Neuron (in vitro differentiated cells): ENCODE measurements at regions not wholly inside any gene's neighbourhood (a gene's known extent, or its start where the extent isn't known, plus 50 kb on each side); places are given as distances from the start of the nearest gene placed in this dataset.
"Not testable (repeated sequence)": the region's sequence is repeated elsewhere in the genome, so short reads cannot be mapped to it uniquely, and the experiment has no call there.

ENCODE experiments used
- H2AFZ ChIP-seq: one replicate; pipeline ENCODE4 v1.6.1; 2013; ENCODE audit warnings: low read depth, mild to moderate bottlenecking, inconsistent platforms, low read length, moderate library complexity
- H3K27me3 ChIP-seq: one replicate; pipeline ENCODE4 v1.6.1; 2013; ENCODE audit warnings: low read length; ENCODE audit not compliant: insufficient read depth
- H3K36me3 ChIP-seq: one replicate; pipeline ENCODE4 v1.6.1; 2013; ENCODE audit warnings: low read length; ENCODE audit not compliant: insufficient read depth
- H3K4me1 ChIP-seq: one replicate; pipeline ENCODE4 v1.6.1; 2013; ENCODE audit warnings: low read length; ENCODE audit not compliant: insufficient read depth
- H3K4me3 ChIP-seq: 2 replicates; pipeline ENCODE4 v1.5.1; 2013; ENCODE audit warnings: mild to moderate bottlenecking, low read length, moderate library complexity
- H3K9me3 ChIP-seq: one replicate; pipeline ENCODE4 v1.6.1; 2013; ENCODE audit warnings: low read length

DNA sequence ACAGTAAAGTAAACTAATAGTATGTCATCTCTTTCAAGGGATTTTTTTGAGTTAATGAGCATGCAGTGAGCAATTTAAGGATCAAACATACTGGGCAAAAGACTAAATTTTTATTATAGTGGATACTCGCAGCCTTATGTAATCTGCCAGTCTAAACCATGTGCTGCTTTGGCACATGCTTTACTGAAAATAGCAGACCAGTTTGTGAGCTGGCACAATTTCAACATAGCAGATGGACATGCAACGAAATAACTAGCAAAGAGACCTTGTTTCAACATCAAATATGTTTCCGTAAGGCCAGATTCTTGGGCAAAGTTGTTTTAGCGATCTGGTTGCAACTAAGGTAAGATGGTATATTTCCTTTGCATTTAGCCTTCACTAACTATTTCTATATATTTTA, 807.3 kb downstream of the NR4A2 start:
- H3K4me3 ChIP-seq = no peak overlapping the region
- H3K9me3 ChIP-seq = no peaks in the 10 kb centered on the region
- H3K4me1 ChIP-seq = no peaks in the 10 kb centered on the region
- no peaks in the 10 kb centered on the region for H3K27me3 ChIP-seq
- H3K36me3 ChIP-seq = no peaks in the 10 kb centered on the region
- no peak overlapping the region for H2AFZ ChIP-seq

DNA sequence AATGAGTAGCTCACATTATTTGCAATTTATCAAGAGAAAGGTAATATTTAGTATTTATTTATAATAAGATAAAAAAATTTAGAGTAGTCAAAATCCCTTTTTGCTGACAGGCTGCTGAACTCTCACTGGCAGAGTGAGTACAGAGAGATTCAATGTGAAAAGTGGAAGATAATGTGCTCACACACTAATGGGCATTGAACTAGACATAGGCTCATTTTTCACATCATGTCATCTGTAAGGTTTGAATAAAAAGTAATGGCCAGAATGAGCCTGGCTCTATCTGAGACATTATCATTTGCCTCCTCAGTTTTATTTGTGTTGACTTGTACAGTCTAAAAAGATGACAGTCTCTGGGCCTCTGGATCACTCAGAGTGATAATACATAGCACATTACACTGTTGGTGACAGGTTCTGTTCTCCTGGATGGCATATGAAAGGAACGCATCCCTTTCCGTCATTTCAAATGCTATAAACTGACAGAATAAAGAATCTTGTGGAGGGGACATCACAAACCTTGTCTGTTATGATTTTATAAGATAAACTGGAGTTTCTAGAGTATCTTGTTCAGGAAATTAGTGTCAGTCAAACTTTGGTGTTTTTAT, 812.9 kb downstream of the NR4A2 start:
- Histone ChIP-seq H3K4me3 (no peak overlapping the region), H3K9me3 (no peaks in the 10 kb centered on the region), H3K36me3 (no peaks in the 10 kb centered on the region), H2AFZ (no peak overlapping the region), H3K27me3 (no peaks in the 10 kb centered on the region), H3K4me1 (no peaks in the 10 kb centered on the region)

DNA sequence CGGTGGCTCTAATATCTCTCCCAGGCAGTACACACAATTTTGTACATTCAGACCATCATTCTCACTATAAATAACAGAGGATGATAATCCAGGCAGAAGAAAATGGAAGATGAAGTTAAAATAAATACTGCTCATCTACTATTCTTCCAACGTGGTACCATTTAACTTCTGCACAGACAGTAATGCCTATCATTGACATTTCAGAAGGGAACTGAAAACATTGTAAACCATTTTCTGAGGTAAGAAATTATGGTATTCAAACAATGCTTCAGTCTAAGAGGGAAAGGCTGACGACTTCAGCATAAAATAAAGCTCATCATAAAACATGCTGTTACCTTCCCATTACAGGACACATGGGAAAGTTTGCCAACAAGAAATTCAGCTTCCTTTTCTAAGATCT, 814.4 kb downstream of the NR4A2 start:
- Histone ChIP-seq H2AFZ (no peak overlapping the region), H3K4me1 (no peaks in the 10 kb centered on the region), H3K4me3 (no peak overlapping the region), H3K9me3 (no peaks in the 10 kb centered on the region), H3K27me3 (no peaks in the 10 kb centered on the region), H3K36me3 (no peaks in the 10 kb centered on the region)

DNA sequence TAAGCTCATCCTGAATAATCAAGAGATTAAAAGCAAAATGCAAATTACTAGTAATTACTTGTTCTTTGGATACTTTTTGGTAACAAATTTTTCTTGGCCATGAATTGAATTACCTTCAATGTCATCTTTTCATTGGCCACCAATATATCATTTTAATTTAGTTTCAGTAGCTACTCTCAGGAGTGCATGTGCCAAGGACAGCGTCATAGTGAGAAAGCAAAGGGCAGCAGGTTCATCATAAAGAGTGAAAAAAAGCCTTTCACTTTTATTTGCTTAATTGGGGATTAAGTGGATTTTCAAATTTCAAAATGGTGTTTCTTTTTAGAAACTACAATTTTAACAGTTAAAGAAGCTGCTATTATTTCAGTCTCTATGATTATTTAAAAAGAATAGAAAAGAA, 815.2 kb downstream of the NR4A2 start:
- no peak overlapping the region for H2AFZ ChIP-seq
- no peaks in the 10 kb centered on the region for H3K36me3 ChIP-seq
- no peaks in the 10 kb centered on the region for H3K4me1 ChIP-seq
- H3K27me3 ChIP-seq = no peaks in the 10 kb centered on the region
- H3K9me3 ChIP-seq = no peaks in the 10 kb centered on the region
- no peak overlapping the region for H3K4me3 ChIP-seq

DNA sequence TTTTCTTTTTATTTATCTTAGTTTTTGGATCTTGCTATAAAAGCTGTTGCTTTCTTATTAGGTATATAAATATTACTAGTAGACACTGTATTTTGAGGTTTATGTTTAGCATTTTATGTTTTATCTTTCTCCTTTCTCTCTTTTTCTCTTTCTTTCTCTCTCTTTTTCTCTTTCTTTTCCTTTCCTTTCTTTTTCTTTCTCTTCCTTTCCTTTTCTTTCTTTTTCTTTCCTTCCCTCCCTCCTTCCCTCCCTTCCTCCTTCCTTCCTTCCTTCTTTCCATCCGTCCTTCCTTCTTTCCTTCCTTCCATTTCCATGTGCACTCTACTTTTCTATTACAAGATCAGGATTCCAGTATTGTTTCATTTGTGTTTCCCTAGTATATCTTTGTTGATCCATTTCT, 814.8 kb downstream of the KCNJ3 start:
- Histone ChIP-seq H2AFZ (no peak overlapping the region), H3K4me1 (no peaks in the 10 kb centered on the region), H3K4me3 (no peak overlapping the region), H3K27me3 (no peaks in the 10 kb centered on the region), H3K36me3 (no peaks in the 10 kb centered on the region), H3K9me3 (no peaks in the 10 kb centered on the region)

DNA sequence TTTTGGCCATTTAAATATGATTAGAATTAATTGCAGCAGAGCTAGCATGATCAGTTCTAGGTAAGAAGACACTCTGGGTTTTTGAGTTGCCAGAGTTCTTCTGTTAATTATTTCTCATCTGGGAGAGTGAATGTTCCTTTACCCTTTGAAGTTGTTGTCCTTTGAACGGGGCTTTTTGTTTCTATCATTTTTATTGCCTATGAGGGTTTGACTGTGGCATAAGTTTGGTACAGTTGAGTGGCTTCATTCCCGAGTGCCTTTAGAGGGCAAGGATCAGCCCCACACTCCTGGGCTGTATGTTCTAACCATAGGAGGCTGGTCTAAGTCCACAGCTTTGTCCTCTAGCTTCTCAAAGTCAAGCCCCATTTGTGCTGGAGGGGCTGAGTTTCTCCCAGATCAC, 804.3 kb downstream of the KCNJ3 start:
- Histone ChIP-seq H2AFZ (no peak overlapping the region), H3K36me3 (no peaks in the 10 kb centered on the region), H3K4me1 (no peaks in the 10 kb centered on the region), H3K9me3 (no peaks in the 10 kb centered on the region), H3K4me3 (no peak overlapping the region), H3K27me3 (no peaks in the 10 kb centered on the region)

DNA sequence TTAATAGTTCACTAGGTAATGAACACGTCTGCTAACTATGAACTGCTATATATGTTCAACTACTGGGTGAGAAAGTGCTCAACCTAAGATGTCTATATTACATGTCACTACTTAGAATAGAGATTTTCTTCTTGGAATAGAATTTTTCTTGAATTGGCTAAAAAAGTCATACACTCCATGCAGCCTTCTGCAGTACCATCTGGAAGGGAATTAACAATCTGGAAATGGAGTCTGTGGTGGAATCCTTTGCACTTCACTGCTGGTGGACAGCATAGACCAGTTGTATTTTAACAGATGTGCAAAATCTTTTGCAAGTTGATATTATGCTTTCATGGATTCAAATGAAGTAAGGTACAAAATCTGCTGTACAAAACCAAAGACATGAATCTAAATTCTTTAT, 799.6 kb downstream of the KCNJ3 start:
- no peaks in the 10 kb centered on the region for H3K9me3 ChIP-seq
- no peak overlapping the region for H2AFZ ChIP-seq
- no peaks in the 10 kb centered on the region for H3K4me1 ChIP-seq
- no peaks in the 10 kb centered on the region for H3K36me3 ChIP-seq
- H3K4me3 ChIP-seq = no peak overlapping the region
- no peaks in the 10 kb centered on the region for H3K27me3 ChIP-seq

DNA sequence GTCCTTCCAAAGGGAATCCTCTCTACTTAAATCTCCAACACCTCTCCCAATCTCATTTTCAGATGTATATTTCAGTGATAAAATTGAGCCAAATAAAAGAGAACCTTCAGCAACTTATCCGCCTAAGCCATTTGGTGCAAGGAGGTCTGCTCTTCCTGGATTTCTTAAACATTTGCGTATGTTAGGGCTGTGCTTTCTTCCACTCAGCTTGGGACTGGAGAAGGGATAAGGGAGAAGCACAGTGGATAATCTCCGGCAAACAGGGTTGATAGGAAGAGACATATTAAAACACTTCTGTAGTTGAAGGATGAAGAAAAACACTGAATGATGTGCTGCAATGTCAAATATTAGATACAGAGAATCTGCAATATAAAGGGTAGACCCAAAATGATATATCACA, 796.2 kb downstream of the KCNJ3 start:
- Histone ChIP-seq H3K36me3 (no peaks in the 10 kb centered on the region), H3K9me3 (no peaks in the 10 kb centered on the region), H3K4me3 (no peak overlapping the region), H3K27me3 (no peaks in the 10 kb centered on the region), H2AFZ (no peak overlapping the region), H3K4me1 (no peaks in the 10 kb centered on the region)

DNA sequence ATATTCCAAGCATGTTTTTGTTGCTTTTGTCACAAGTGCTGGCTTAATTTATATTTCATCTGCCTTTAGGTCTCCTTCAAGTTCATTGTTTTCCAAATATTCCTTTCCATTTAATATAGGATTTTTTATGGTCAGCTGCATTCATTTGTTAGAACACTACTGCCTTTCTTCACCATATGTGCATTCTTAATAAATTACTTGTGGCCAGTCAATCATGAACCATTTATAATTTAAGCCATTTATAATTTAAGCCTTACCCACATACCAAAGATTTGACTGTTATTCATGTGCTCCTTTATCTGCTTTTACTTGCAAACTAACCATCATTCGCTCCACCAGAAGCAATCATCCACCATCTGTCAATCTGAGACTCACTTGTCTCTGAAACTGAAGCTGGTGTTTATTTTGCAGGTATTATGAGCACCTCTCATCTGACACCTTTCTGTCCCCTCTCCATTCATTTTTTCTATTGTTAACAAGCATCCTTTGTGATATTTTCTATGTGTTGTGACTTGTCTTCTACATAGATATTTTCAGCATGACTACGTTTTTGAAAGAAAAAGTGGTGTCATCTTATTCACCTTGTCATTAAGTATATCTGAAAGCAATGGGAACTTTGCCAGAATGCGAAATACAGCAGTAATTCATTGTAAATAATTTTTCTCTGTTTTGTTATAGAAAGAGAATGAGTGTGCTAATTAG, 786.8 kb downstream of the KCNJ3 start:
- no peaks in the 10 kb centered on the region for H3K9me3 ChIP-seq
- no peak overlapping the region for H2AFZ ChIP-seq
- no peak overlapping the region for H3K4me3 ChIP-seq
- H3K27me3 ChIP-seq = no peaks in the 10 kb centered on the region
- H3K36me3 ChIP-seq = no peaks in the 10 kb centered on the region
- H3K4me1 ChIP-seq = no peaks in the 10 kb centered on the region

DNA sequence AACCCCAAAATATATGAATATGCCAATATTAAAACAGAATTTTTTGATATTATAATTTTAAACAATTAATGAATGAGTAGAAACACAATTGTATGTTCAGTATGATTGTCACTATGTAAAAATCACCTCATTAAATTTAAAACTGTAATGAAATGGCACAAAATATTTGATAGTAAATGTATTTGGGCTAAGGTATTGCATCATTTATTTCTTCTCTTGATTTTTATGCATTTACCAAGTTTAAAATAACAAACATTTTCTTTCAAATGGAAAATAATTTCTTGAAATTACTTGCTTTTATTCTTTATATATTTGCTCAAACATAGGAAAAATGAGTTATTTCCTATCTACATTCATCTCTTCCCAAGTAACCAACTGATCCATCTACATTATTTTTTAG, 782.6 kb downstream of the KCNJ3 start:
- Histone ChIP-seq H2AFZ (no peak overlapping the region), H3K27me3 (no peaks in the 10 kb centered on the region), H3K4me1 (no peaks in the 10 kb centered on the region), H3K36me3 (no peaks in the 10 kb centered on the region), H3K4me3 (no peak overlapping the region), H3K9me3 (no peaks in the 10 kb centered on the region)

DNA sequence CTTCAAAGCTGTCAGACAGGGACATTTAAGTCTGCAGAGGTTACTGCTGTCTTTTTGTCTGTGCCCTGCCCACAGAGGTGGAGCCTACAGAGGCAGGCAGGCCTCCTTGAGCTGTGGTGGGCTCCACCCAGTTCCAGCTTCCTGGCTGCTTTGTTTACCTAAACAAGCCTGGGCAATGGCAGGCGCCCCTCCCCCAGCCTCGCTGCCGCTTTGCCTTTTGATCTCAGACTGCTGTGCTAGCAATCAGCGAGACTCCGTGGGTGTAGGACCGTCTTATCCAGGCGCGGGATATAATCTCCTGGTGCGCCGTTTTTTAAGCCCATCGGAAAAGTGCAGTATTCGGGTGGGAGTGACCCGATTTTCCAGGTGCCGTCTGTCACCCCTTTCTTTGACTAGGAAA, 773.5 kb downstream of the KCNJ3 start:
- H3K4me1 ChIP-seq, H3K36me3 ChIP-seq, H3K9me3 ChIP-seq: not testable (repeated sequence)

DNA sequence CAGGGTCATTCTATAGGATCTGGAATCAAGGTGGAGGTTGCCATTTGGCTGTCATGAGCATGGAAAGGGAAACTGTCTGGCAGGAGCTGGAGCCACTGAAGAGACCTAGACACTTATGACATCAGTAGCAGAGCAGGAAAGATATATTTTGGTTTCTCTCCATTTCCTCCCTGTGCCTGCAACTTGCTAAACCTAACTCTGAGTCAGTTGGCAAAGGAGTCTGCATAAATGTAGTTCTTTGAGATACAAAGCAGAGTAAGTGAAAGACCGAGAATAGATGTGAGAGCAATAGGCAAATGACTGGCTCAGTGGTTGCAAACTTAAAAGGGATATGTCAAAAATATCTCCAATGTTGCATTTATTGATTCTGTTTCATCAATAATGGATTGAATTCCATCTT, 757.7 kb downstream of the KCNJ3 start:
- Histone ChIP-seq H3K27me3 (no peaks in the 10 kb centered on the region), H3K4me1 (no peaks in the 10 kb centered on the region), H2AFZ (no peak overlapping the region), H3K4me3 (no peak overlapping the region), H3K9me3 (no peaks in the 10 kb centered on the region), H3K36me3 (no peaks in the 10 kb centered on the region)

More for the DNA sequence above, 773.5 kb downstream of the KCNJ3 start:
- not testable (repeated sequence) for H2AFZ ChIP-seq, H3K27me3 ChIP-seq, H3K4me3 ChIP-seq

DNA sequence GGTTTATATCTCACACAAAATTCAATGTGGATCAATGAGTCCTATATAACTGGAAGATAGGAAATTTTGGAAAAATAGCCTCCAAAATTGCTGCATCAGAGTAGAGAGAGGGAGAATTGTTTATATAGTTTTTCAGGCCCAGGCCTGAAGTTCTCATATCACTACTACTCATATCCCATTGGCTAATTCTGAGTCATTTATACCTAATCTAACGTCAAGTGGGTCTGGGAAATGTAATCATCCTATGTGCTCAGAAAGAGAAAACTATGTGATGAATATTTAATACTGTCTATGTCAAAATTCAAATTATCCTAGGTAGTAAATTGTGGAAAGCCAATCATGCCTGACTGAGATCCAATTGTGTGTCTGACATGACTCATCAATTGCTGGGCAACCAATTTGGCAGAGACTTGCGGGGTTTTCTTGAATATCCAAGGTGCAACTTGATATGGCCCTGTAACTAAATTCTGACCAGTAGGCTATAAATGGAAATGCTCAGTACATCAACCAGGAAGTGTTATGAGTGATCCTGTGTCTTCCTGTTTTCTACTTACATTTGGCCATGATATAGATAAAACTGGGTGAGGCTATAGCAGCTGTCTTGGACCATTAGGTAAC, 744.4 kb downstream of the KCNJ3 start:
- H3K4me3 ChIP-seq = no peak overlapping the region
- no peaks in the 10 kb centered on the region for H3K4me1 ChIP-seq
- no peaks in the 10 kb centered on the region for H3K27me3 ChIP-seq
- no peaks in the 10 kb centered on the region for H3K36me3 ChIP-seq
- H2AFZ ChIP-seq = no peak overlapping the region
- no peaks in the 10 kb centered on the region for H3K9me3 ChIP-seq

DNA sequence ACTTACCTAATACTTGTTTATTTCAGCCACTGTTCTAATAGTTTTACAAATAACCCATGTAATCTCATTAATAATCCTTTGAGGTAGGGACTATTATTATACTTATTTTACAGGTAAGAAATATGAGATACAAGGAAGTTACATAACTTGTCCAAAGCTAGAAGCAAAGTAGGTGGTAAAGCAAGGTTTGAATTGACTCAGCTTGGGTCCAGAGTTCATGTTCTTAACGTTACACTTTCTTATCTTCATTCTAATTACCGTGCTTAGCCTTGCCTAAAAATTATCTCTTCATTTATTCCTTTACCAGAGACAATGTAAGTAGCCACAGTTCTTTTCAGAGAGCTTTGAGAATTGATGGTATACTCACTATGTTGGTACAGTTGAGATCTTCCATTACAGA, 743.6 kb downstream of the KCNJ3 start:
- Histone ChIP-seq H2AFZ (no peak overlapping the region), H3K4me3 (no peak overlapping the region), H3K27me3 (no peaks in the 10 kb centered on the region), H3K4me1 (no peaks in the 10 kb centered on the region), H3K36me3 (no peaks in the 10 kb centered on the region), H3K9me3 (no peaks in the 10 kb centered on the region)
